HCT116 (cell line): ENCODE measurements at regions not wholly inside any gene's neighbourhood (a gene's known extent, or its start where the extent isn't known, plus 50 kb on each side); places are given as distances from the start of the nearest gene placed in this dataset.
A peak's percentile ranks its signal among the peaks of the same experiment; 100 is the strongest.

Source experiments
- ATAC-seq: fragments of 200-7000 bp; cut with Tn5 transposase; 2 replicates; pipeline ENCODE4 v1.9.1; 2020; ENCODE audit warnings: mild to moderate bottlenecking, moderate library complexity
- BruUV-seq: library from RNA; stranded (reverse); fragments of 400-500 nt; replicated peaks from 2 replicates; lab custom pipeline; 2021; lab: Mats Ljungman, UMichigan
- CTCF ChIA-PET: fragments of 300-600 bp; sonication (Branson Sonifier 250); formaldehyde crosslinking; loops from one replicate; lab custom pipeline; 2021; ENCODE audit warnings: antibody characterized with exemption; lab: Charles Lee
- POLR2A ChIA-PET: fragments of 300-600, 350-600 bp; sonication (Branson Sonifier 250); formaldehyde crosslinking; loops from one replicate; lab custom pipeline; 2021; ENCODE audit warnings: antibody characterized with exemption; lab: Charles Lee
- RAD21 ChIA-PET, 2 experiments: fragments of 300-600 bp; sonication (Branson Sonifier 250); formaldehyde crosslinking; loops; one replicate each; lab custom pipeline; 2023; ENCODE audit warnings: low total read pairs in 2 of 2; ENCODE audit not compliant: uncharacterized antibody in 2 of 2, unreplicated experiment in 2 of 2, low non-redundant PET in 1 of 2; lab: Charles Lee
- DNase-seq: peaks from one replicate; pipeline ENCODE4 v3.0.0-alpha.2; 2010; ENCODE audit warnings: low read depth, low spot score
- H2AFZ ChIP-seq: fragments of 200-600 bp; shearing (Covaris generic), sonication (generic); 2 replicates; pipeline ENCODE4 v1.6.1; 2017; ENCODE audit warnings: low read depth, mixed run types, mixed read lengths, antibody characterized with exemption, low read length; ENCODE audit not compliant: poor library complexity, severe bottlenecking
- H3K27ac ChIP-seq: 2 replicates; pipeline ENCODE4 v1.5.1; 2012; ENCODE audit warnings: low read depth, low read length
- H3K27me3 ChIP-seq: fragments of 200-600 bp; sonication (generic); 2 replicates; pipeline ENCODE4 v1.6.1; 2016; ENCODE audit warnings: mixed run types, low read length, mixed read lengths; ENCODE audit not compliant: insufficient read depth
- H3K36me3 ChIP-seq, 2 experiments: fragments of 200-500 bp in 1 of 2; fragments of 200-600 bp in 1 of 2; sonication (Bioruptor generic) in 1 of 2; sonication (generic) in 1 of 2; 2 replicates each; pipeline versions ENCODE4 v1.5.1 to v1.6.1; 2014 to 2016; ENCODE audit warnings: low read length in 2 of 2, inconsistent platforms in 1 of 2, mixed read lengths in 1 of 2, mixed run types in 1 of 2; ENCODE audit not compliant: insufficient read depth in 2 of 2, control insufficient read depth in 1 of 2
- H3K4me1 ChIP-seq, 2 experiments: fragments of 200-600 bp in 1 of 2; sonication (generic) in 1 of 2; 2 replicates each; pipeline versions ENCODE4 v1.5.1 to v1.6.1; 2012 to 2017; ENCODE audit warnings: low read length in 2 of 2, inconsistent platforms in 1 of 2, mild to moderate bottlenecking in 1 of 2, mixed read lengths in 1 of 2, mixed run types in 1 of 2, moderate library complexity in 1 of 2; ENCODE audit not compliant: insufficient read depth in 2 of 2, control insufficient read depth in 1 of 2
- H3K4me2 ChIP-seq: fragments of 200-600 bp; sonication (generic); 2 replicates; pipeline ENCODE4 v1.6.1; 2017; ENCODE audit warnings: mixed run types, low read length, mixed read lengths
- H3K4me3 ChIP-seq, 2 experiments: fragments of 200-600 bp in 1 of 2; sonication (generic) in 1 of 2; replicated peaks in 1 of 2; 2 replicates each; pipeline ENCODE4 v1.5.1; 2011 to 2016; ENCODE audit warnings: low read length in 2 of 2, control low read depth in 1 of 2, low read depth in 1 of 2, mild to moderate bottlenecking in 1 of 2, mixed read lengths in 1 of 2, mixed run types in 1 of 2
- H3K79me2 ChIP-seq: fragments of 200-600 bp; sonication (generic); 2 replicates; pipeline ENCODE4 v1.6.1; 2017; ENCODE audit warnings: mild to moderate bottlenecking, mixed run types, low read length, moderate library complexity, mixed read lengths; ENCODE audit not compliant: insufficient read depth
- H3K9ac ChIP-seq: fragments of 200-600 bp; sonication (generic); 2 replicates; pipeline ENCODE4 v1.6.1; 2016; ENCODE audit warnings: low read length, mixed read lengths
- H3K9me2 ChIP-seq: fragments of 200-600 bp; sonication (generic), shearing (Covaris generic); 2 replicates; pipeline ENCODE4 v1.6.1; 2017; ENCODE audit warnings: mixed run types, mild to moderate bottlenecking, moderate library complexity; ENCODE audit not compliant: insufficient read depth
- H3K9me3 ChIP-seq, 2 experiments: fragments of 200-500 bp in 1 of 2; fragments of 200-600 bp in 1 of 2; sonication (Bioruptor generic) in 1 of 2; sonication (generic) in 1 of 2; 2 replicates each; pipeline ENCODE4 v1.6.1; 2014 to 2017; ENCODE audit warnings: low read length in 2 of 2, mixed read lengths in 2 of 2, inconsistent platforms in 1 of 2, low read depth in 1 of 2, mild to moderate bottlenecking in 1 of 2, mixed run types in 1 of 2, moderate library complexity in 1 of 2; ENCODE audit not compliant: control insufficient read depth in 1 of 2, insufficient read depth in 1 of 2
- H4K20me1 ChIP-seq: fragments of 200-600 bp; sonication (generic), shearing (Covaris generic); 2 replicates; pipeline ENCODE4 v1.6.1; 2017; ENCODE audit warnings: mixed run types, mild to moderate bottlenecking, moderate library complexity; ENCODE audit not compliant: insufficient read depth
- CTCF ChIP-seq, 3 experiments: fragments of 200-600 bp in 1 of 3; sonication (generic) in 1 of 3; IDR thresholded peaks in 2 of 3; conservative IDR thresholded peaks in 1 of 3; 2 replicates each; pipeline ENCODE4 v1.5.1; 2012 to 2017; ENCODE audit warnings: low read depth in 2 of 3, low read length in 2 of 3, antibody characterized with exemption in 1 of 3, borderline replicate concordance in 1 of 3, control low read depth in 1 of 3, mild to moderate bottlenecking in 1 of 3, mixed read lengths in 1 of 3, mixed run types in 1 of 3, moderate library complexity in 1 of 3; ENCODE audit not compliant: insufficient read depth in 1 of 3
- EGR1 ChIP-seq: IDR thresholded peaks from 2 replicates; pipeline ENCODE4 v1.6.1; 2012; ENCODE audit warnings: low read depth
- ELF1 ChIP-seq: IDR thresholded peaks from 2 replicates; pipeline ENCODE4 v1.6.1; 2012; ENCODE audit warnings: low read depth, borderline replicate concordance
- POLR2A ChIP-seq: IDR thresholded peaks from 2 replicates; pipeline ENCODE4 v1.7.0; 2011; ENCODE audit warnings: borderline replicate concordance; ENCODE audit not compliant: insufficient read depth, insufficient read length; ENCODE audit errors: extremely low read depth
- RAD21 ChIP-seq: IDR thresholded peaks from 2 replicates; pipeline ENCODE4 v1.6.1; 2012; ENCODE audit warnings: low read depth, mild to moderate bottlenecking
- SIN3A ChIP-seq: IDR thresholded peaks from 2 replicates; pipeline ENCODE4 v1.6.1; 2012; ENCODE audit warnings: low read depth
- SRF ChIP-seq: IDR thresholded peaks from 2 replicates; pipeline ENCODE4 v1.6.1; 2012; ENCODE audit warnings: low read depth
- TCF7L2 ChIP-seq: IDR thresholded peaks from 2 replicates; pipeline ENCODE4 v1.7.0; 2011; ENCODE audit warnings: borderline replicate concordance, inconsistent platforms; ENCODE audit not compliant: insufficient read depth, insufficient read length; ENCODE audit errors: extremely low read depth
- intact Hi-C: fragments of 100-400 bp; cut with micrococcal nuclease; formaldehyde crosslinking; loops from 2 replicates; pipeline ENCODE4 v1.10.0; 2022

- CTCF ChIA-PET: no interaction called here
- RAD21 ChIA-PET: no interaction called here
Measured at GRCh38 chr1:199336745-199337640, 690.5 kb upstream of the NR5A2 start.

More at GRCh38 chr1:199336745-199337640, 690.5 kb upstream of the NR5A2 start:
- no peak for TF ChIP-seq SIN3A
- no peak for TF ChIP-seq EGR1
- TF ChIP-seq RAD21: peak; percentile 33
- peak; percentile 36 to 67 (median 37); a peak in 5 of 6 replicates for TF ChIP-seq CTCF (IDR thresholded peaks at IDR 0.05 in 2 of 3, conservative IDR thresholded peaks at IDR 0.05 in 1 of 3; ENCODE audit: borderline replicate concordance in 1 of 3, insufficient read depth in 1 of 3, low read depth in 2 of 3, low read length in 2 of 3)
- no peak for TF ChIP-seq SRF
- TF ChIP-seq POLR2A: no peak
- TF ChIP-seq ELF1: no peak
- no peak for TF ChIP-seq TCF7L2
- TF ChIP-seq, all 23 proteins: peak for 2
- no peaks in the 10 kb centered on the region for H3K27me3 ChIP-seq
- H4K20me1 ChIP-seq: no peaks in the 10 kb centered on the region
- H3K9me2 ChIP-seq: no peaks in the 10 kb centered on the region
- H3K36me3 ChIP-seq: no peaks in the 10 kb centered on the region
- H3K79me2 ChIP-seq: no peaks in the 10 kb centered on the region
- H3K9me3 ChIP-seq: no peaks in the 10 kb centered on the region
- ATAC-seq: peak; percentile 81
- no peak overlapping the region for H3K9ac ChIP-seq
- intact Hi-C loops: no loop called here
- H3K4me3 ChIP-seq: no peak overlapping the region
- H3K4me2 ChIP-seq: no peak overlapping the region
- BruUV-seq: no TSS peak
- no peak overlapping the region for H3K27ac ChIP-seq
- no peak for DNase-seq
- no peak overlapping the region for H2AFZ ChIP-seq
- POLR2A ChIA-PET: no interaction called here
- H3K4me1 ChIP-seq: no peaks in the 10 kb centered on the region
